DMS 273 (cell line): ENCODE measurements at regions not wholly inside any gene's neighbourhood (a gene's known extent, or its start where the extent isn't known, plus 50 kb on each side); places are given as distances from the start of the nearest gene placed in this dataset.
"Not testable (repeated sequence)": the region's sequence is repeated elsewhere in the genome, so short reads cannot be mapped to it uniquely, and the experiment has no call there.

Experiments used
- DNase-seq: peaks from one replicate; lab custom pipeline; 2025; ENCODE audit not compliant: unreplicated experiment; lab: John Stamatoyannopoulos, UW

DNA sequence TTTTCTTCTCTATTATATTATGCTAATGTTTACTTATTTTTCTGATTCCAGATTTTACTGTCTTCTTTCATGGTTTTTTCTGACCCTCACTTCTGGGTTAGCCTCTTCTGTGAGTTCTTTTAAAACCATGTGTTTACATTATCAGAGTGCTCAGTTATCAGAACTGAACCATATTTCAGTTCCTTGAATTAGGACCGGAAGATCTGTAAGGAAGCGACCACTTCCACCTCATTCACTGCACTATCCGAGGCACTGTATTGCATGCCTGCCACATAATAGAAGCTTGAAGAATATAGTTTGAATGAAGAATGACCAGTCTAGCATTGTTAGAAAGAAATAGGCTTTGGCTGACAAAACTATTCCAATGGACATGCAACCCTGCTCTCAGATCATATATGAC, 281.0 kb upstream of the DEPDC1 start:
- DNase-seq: no peak

DNA sequence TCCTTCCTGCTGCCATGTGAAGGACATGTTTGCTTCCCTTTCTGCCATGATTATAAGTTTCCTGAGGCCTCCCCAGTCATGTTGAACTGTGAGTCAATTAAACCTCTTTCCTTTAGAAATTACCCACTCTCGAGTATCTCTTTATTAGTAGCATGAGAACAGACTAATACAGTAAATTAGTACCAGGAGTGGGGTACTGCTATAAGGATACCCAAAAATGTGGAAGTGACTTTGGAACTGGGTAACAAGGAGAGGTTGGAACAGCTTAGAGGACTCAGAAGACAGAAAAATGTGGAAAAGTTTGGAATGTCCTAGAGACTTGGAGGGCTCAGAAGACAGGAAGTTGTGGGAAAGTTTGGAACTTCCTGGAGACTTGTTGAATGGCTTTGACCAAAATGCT, 283.0 kb upstream of the DEPDC1 start:
- not testable (repeated sequence) for DNase-seq

DNA sequence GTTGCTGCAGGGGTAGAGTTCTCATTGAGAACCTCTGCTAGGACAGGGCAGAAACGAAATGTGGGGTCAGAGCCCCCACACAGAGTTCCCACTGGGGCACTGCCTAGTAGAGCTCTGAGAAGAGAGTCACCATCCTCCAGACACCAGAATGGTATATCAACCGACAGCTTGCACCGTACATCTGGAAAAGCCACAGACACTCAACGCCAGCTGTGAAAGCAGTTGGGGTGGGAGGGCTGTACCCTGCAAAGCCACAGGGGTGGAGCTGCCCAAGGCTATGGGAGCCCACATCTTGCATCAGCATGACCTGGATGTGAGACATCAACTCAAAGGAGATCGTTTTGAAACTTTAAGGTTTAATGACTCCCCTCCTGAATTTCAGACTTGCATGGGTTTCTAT, 284.0 kb upstream of the DEPDC1 start:
- peak; percentile 38 for DNase-seq

DNA sequence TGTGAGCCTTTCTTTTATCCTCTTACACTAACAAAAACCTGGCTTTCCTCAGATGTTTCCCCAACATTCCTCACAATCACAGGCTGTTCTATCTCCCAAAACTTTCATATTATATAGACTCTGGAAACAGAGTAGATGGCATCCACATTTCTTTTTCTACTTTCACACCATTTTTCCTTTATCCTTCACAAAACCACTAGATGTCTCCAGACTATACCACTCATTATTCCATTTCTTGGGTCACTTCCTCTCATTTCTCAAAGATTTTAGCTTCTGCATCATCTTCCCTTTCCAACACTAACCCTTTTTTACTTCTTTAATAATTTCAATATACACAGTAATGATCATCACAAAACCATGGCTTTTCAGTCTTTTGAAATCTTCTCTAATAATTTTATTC, 286.0 kb upstream of the DEPDC1 start:
- no peak for DNase-seq

DNA sequence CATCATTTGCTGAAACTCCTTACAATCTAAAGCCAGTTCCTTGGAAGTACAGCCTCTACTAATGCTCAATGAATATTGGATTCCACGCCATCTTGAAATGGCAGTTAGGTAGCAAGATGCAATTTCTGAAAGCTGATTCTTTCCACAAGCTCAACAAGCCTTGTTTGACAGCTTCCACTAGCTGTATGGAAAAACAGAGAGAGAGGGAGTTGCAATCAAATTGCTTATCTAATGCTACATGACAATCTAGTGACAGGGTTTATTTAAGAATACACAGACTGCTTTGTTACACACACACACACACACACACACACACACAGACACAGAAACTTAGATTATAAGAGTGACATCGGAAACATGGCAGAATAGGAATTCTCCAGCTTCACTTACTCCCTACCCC, 288.4 kb upstream of the DEPDC1 start:
- DNase-seq: no peak

DNA sequence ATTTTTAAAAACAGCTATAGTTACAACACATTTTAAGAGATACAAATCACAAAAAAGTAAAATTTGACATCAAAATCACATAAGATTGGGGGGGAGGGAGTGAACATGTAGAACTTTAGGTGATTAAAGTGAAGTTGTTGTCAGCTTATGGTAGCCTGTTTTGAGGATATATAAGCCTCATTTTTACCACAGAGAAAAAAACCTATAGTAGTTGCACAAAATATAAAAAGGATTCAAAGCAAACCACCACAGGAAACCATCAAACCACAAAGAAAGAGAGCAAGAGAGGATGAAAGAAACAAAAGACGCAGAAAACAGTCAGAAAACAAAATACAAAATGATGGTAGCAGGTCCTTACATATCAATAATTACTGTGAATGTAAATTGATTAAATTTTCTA, 291.9 kb upstream of the DEPDC1 start:
- no peak for DNase-seq

DNA sequence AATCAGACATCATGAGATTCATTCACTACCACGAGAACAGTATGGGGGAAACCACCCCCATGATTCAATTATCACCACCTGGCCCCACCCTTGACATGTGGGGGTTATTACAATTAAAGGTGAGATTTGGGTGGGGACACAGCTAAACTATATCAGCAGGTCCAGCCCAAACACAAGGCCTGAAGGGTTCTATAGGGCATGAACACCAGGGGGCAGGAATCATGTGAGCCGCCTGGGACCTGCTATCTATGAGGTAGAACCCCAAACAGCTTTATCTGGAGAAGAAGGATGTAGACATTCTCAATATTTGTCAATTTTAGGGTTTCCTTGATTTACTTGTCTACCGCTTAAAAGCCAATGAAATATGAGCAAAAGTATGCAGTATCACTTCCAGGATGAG, 294.9 kb upstream of the DEPDC1 start:
- DNase-seq: no peak

DNA sequence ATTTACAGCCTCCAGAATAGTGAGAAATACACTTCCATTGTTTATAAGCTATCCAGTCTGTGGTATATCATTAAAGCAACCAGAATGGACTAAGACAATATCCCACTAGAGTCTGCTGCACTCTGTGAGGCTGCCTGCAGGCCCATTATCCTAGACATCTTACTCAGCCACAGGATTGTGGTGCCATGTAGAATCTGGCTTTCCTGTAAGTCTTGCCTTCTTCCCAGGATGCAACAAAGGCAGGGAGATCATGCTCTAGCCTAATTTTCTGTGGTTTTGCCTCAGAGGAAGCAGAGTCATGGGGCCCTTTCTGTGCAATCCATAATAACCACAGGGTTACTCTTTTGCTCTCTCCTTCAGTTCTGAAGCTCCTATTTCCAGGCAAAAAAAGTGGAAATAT, 299.1 kb upstream of the DEPDC1 start:
- DNase-seq: no peak

DNA sequence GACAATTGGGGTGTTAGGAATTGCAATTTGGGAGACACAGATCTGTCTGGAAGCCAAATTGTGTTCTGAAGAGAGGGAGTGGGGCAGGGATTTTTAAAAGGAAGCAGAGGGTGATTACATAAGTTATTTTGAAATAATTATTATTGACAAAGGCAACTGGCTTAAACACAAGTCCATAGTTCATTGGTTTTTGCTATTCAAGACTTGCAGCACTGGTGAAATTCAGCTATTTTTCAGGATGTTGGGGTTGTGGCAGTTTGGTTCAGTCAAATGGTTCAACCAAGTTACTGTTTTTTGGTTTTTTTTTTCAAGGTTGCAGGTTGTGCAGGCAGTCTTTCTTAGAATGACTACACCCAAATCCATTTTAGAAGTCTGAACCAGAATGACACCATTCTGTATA, 300.0 kb upstream of the DEPDC1 start:
- DNase-seq: no peak

DNA sequence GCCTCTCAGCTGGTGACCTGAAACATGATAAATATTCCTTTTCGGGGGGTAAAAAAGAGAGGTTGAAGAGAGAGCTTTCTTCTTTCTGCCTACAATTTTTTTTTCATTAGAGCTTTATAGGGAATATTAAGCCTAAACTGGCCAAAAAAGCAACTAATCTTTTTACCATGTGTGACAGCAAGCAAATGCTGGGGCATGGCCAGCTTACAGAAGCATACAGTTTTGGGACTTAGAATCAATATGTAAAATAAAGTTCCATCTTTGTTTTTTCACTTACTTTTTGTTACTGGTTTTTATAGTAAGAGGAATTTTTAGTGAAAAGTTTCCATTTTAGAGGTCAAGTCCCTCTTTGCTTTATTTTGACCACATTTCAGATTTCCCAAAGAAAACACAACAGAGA, 301.2 kb upstream of the DEPDC1 start:
- DNase-seq: no peak

DNA sequence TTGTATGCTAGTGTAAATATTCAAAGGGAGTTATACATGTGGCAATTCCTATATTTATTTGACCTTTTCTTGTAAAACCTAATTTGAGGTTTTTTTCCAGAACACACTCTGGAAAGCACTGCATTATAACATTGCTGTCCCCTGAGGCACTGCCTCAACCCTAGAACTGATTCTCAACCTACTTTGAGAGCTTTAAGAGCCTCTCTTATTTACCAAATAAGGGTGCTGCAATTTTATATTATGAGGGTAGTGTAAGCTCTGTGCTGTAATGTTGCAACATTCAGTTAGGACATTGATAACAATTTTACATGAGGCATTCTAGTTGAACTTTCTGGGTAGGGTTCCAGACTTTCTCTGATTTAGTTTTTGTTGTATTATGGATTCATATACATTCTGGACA, 302.2 kb upstream of the DEPDC1 start:
- DNase-seq: no peak

DNA sequence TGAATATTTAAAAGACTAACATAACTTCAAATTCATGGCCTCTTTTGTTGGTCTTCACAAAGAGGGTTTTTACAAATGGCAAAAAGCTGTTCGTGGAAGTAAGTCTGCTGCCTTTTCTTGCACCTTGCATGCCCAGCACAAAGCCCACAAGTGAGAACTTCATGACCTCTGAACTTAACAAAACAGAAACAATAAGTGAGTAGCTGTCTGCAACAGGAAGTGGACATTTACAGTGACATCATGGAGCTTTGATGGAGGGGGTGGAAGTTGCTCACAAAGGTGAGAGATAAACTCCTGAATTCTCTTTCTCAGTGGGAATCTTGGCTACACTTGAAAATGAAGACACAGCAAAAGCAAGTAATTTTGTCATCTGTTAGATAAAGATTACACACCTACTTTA, 303.3 kb upstream of the DEPDC1 start:
- DNase-seq: no peak

DNA sequence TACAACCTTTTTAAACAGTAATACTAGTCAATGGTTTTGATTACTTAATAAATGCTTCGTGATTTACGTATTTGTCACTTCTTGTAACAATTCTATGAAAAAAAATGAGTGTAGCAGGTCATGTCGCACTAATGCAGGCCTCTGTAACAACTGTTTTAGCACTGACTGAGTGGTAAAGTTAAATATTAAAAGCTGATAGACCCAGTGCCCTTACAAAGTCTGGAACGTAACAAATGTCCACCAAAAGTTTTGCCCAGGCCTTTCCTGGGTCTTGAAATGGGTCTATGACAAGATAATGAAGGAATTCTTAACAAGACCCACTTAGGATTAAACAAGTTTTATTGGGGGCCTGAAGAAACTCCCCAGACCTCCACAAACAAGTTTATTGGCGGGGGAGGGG, 304.6 kb upstream of the DEPDC1 start:
- DNase-seq: no peak

DNA sequence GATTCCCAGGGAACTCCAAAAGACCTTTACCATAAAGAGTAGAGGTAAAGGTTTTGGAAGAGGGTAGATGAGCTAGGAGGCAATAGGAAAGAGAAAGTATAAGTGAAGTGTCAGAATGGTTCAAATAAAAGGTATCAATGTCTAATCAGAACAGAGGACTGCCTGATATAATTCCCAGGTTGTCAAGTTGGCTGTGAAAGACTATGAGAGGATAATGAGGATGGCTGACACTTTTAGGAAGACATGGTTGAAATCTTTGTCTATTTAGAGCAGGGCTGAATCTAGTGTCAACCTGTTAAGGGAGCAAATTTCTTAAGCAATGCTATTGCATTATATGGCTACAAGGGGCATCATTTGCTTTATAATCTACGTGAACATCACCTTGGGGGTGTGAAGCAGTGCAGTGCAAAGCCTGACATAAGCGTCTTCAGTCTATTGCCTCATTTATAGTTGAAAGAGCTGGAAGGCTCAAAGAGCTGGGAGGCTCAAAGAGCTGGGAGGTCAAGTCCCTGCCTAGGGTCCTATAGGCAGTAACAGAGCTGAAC, 308.3 kb upstream of the DEPDC1 start:
- no peak for DNase-seq

DNA sequence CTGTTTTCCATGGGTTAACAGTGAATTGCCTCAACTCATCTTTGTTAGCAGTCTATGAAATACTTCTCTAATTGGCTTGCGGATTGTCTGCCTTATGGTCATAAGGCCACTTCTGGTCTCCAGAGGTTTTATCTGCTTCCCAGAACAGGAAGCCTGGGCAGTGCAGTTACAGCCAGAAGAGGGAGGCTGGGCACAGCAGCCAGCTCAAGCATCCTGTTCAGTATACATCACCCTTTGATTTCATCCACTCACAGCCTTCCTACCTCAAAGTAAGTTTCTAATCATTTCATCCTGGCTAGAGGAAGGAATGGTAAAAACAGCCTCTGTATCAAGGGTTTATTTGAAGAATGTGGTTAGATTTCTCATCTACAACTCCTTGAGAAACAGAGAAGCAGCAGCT, 311.5 kb upstream of the DEPDC1 start:
- peak; percentile 2 for DNase-seq

DNA sequence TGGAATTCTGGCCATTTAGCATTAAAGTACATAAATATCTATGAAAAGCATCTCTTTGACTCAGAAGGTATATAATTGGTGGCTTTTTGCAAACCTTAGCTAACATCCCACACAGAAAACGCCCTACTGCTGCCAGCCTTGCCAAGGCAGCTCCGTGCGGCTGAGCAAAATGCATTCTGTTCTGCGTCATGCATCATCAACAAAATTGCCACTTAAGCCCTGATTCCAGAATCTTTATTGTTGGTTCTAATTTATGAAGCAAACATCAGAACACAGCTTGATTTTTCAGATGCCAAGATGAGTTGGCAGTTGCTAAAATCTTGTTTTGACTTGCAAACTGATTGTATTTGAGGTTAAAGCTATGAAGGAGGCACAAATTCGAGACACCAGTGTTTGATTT, 314.9 kb upstream of the DEPDC1 start:
- DNase-seq: no peak

DNA sequence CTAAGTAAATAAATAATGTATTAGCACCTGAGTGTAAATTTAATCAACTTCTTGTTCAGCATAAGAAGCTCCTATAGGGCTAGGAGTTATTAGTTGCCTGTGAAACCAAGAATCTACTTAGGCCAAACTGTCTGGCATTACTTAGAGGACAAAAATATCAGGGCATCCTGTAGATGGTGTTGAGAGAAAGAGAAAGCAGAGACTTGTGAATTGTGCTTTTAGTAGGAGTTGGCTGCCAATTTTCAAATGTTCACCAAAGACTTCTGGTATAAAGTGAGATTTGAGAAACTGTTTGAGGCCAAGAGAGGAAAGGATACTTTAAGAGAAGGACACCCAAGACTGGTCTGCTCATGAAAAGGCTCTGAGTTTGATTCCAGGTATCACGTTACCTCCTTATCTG, 315.5 kb upstream of the DEPDC1 start:
- DNase-seq: no peak

DNA sequence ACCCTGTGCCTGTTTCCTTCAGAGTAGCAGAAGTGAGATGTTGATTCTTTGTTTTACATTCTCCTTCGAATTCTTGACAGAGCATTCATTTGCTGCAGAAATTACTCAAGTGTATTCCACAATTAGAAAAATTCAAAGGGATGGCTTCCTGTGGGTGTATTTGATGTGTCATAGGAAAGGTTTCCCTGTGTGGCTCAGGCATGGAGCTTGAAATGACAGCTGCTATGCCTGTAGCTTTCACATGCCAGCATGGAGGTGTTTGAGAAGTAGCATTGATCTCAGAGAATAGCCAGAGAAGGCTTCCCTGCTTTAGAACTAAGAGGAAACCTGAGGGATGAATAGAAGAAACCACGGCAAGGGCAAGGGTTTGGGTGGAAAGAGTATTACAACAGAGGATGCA, 317.2 kb upstream of the DEPDC1 start:
- no peak for DNase-seq

DNA sequence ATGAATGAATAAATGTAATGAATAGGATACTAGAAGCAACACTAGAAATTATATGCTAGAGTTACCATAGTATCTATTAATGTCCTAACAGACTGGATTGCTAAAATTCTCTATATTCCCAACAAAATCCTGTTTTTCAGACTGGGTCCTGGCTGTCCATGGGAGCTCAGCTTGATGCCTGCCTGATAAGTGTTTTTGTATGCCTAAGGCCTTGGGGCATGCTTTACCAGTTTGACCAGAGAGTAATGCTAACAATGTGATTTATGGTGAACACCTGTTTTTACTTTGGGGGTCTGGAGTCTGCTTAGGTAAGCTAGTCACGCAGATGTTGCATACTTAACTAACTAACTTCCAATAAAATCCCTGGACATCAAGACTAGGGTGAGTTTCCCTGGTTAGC, 318.8 kb upstream of the DEPDC1 start:
- no peak for DNase-seq

DNA sequence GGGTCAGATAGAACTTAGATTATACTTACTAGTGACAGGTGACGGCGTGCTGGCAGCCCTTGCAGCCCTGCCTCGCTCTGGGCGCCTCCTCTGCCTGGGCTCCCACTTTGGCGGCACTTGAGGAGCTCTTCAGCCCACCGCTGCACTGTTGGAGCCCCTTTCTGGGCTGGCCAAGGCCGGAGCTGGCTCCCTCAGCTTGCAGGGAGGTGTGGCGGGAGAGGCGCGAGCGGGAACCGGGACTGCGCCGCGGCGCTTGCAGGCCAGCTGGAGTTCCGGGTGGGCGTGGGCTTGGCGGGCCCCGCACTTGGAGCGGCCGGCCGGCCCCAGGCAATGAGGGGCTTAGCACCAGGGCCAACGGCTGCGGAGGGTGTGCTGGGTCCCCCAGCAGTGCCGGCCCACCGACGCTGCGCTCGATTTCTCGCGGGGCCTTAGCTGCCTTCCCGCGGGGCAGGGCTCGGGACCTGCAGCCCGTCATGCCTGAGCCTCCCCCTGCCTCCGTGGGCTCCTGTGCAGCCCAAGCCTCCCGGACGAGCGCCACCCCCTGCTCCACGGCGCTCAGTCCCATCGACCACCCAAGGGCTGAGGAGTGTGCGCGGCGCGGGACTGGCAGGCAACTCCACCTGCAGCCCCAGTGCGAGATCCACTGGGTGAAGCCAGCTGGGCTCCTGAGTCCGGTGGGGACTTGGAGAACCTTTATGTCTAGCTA, 320.8 kb upstream of the DEPDC1 start:
- not testable (repeated sequence) for DNase-seq

DNA sequence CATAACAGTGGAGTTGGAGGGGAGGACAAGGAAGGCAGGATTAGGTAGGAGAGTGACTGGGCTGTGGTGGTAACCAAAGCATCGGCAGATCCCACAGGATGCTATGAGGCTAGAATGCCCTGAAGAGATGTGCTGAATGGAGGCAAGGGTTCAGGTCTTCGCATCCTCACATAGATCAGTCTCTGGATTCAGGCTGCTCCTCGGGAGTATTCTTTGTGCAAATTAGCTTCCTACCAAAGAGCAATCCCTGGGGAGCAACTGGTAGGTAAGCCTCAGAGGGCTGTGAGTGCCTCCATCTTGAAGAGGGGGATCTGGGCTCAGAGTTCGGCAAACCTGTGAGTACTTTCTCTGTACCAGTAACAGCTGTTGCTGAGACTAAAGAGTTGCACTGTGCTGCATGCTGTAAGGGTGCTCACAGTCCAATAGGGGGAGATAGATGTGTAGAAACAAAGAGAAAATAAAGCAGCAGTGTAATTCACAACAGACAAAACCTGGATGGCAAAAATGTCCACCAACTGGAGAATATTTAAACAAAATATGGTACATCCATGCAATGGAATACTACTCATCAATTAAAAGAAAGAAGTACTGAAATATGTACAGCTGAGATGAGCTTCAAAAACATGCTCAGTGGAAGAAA, 322.4 kb upstream of the DEPDC1 start:
- DNase-seq: peak; percentile 63

DNA sequence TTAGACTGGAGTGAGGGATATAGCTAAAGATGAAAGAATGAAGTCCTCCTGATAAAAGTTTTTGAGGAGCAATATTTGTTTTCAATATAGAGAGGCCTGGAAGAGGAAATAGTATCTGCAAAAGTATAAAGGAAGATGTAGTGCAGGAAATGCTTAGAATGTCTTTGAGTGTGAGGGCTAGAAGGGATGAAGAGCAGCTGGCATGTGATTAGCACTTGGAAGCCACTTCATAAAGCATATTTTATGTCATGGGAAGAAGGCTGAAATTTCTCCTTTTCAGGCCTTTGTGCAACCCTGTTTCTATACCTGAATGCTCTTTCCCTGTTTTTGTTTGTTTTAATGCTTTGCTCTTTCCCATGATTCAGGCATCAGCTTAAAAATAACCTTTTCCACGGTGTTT, 323.3 kb upstream of the DEPDC1 start:
- no peak for DNase-seq

DNA sequence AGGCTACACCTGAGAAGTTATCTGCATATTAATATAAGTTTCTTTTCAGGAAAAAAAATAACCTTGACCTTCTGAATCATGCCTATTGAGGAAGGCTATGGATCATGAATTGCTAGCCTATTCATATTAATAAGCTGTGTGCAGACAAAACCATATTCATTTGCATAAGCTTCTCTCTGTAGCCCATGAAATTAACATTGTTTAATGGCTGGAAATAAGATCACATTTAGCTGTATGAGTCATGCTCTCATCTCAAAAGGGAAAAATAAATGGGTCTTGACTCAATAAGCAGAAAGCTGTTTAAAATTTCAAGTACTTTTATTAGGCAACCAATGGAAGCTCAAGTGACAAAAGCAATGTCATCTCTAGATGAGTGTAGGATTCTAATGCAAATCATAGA, 330.0 kb upstream of the DEPDC1 start:
- DNase-seq: no peak
